A549 (cell line): ENCODE measurements at regions not wholly inside any gene's neighbourhood (a gene's known extent, or its start where the extent isn't known, plus 50 kb on each side); places are given as distances from the start of the nearest gene placed in this dataset.

Experiments
- BHLHE40 ChIP-seq: IDR thresholded peaks from 2 replicates; pipeline ENCODE4 v1.6.1; 2012; ENCODE audit warnings: low read depth, low read length, inconsistent platforms
- CTCF ChIP-seq: fragments of >200 bp; sonication (Bioruptor Twin); formaldehyde crosslinking; IDR thresholded peaks from 3 replicates; pipeline ENCODE4 v1.5.1; 2016
- E2F6 ChIP-seq: IDR thresholded peaks from 2 replicates; pipeline ENCODE4 v1.6.1; 2012; ENCODE audit warnings: low read depth, borderline replicate concordance
- JUN ChIP-seq, 2 experiments: fragments of >200 bp; sonication (Bioruptor Twin); formaldehyde crosslinking; IDR thresholded peaks; 2 replicates in 1 of 2; 3 replicates in 1 of 2; pipeline ENCODE4 v1.6.1; 2016 to 2017
- MYC ChIP-seq: IDR thresholded peaks from 2 replicates; pipeline ENCODE4 v1.6.1; 2012; ENCODE audit warnings: mild to moderate bottlenecking, inconsistent platforms, low read length, improper control_type of control experiment, borderline replicate concordance
- NR3C1 ChIP-seq: fragments of >200 bp; sonication (Bioruptor Twin); formaldehyde crosslinking; IDR thresholded peaks from 3 replicates; pipeline ENCODE4 v1.6.1; 2017
- POLR2A ChIP-seq: IDR thresholded peaks from 2 replicates; pipeline ENCODE4 v1.6.1; 2012; ENCODE audit warnings: mild to moderate bottlenecking, low read length
- RFX5 ChIP-seq: fragments of 450-650 bp; IDR thresholded peaks from 2 replicates; pipeline ENCODE4 v1.7.1; 2014; ENCODE audit warnings: antibody characterized with exemption, mild to moderate bottlenecking, moderate library complexity
- SMC3 ChIP-seq: fragments of >200 bp; sonication (Bioruptor Twin); formaldehyde crosslinking; IDR thresholded peaks from 3 replicates; pipeline ENCODE4 v1.6.1; 2018; ENCODE audit warnings: inconsistent platforms
- TF ChIP-seq, protein P1 (sequence below): fragments of 250-450 bp; sonication (Bioruptor Pico); IDR thresholded peaks from 2 replicates; pipeline ENCODE4 v1.5.0; 2021; ENCODE audit warnings: mild to moderate bottlenecking, moderate library complexity, borderline replicate concordance

- no peak for TF ChIP-seq CTCF
- TF ChIP-seq MYC = no peak
- no peak for TF ChIP-seq E2F6
- no peak for TF ChIP-seq SMC3
- no peak for TF ChIP-seq JUN (IDR thresholded peaks at IDR 0.05)
- TF ChIP-seq, protein P1, sequence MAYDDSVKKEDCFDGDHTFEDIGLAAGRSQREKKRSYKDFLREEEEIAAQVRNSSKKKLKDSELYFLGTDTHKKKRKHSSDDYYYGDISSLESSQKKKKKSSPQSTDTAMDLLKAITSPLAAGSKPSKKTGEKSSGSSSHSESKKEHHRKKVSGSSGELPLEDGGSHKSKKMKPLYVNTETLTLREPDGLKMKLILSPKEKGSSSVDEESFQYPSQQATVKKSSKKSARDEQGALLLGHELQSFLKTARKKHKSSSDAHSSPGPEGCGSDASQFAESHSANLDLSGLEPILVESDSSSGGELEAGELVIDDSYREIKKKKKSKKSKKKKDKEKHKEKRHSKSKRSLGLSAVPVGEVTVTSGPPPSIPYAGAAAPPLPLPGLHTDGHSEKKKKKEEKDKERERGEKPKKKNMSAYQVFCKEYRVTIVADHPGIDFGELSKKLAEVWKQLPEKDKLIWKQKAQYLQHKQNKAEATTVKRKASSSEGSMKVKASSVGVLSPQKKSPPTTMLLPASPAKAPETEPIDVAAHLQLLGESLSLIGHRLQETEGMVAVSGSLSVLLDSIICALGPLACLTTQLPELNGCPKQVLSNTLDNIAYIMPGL (CRISPR knock-in tag) = no peak
- no peak for TF ChIP-seq POLR2A
- TF ChIP-seq NR3C1 = no peak
- TF ChIP-seq RFX5 = no peak
- TF ChIP-seq BHLHE40 = no peak
These were observed 313.3 kb downstream of the FGFR2 start for GRCh38 chr10:121284936-121285335.
